SH-SY5Y (cell line): ENCODE measurements at regions not wholly inside any gene's neighbourhood (a gene's known extent, or its start where the extent isn't known, plus 50 kb on each side); places are given as distances from the start of the nearest gene placed in this dataset.

ENCODE experiments used
- GATA2 ChIP-seq: IDR thresholded peaks from 2 replicates; pipeline ENCODE4 v1.6.1; 2011; ENCODE audit warnings: mild to moderate bottlenecking, low read depth, low read length
- GATA3 ChIP-seq: IDR thresholded peaks from 2 replicates; pipeline ENCODE4 v1.6.1; 2011; ENCODE audit warnings: low read depth, mild to moderate bottlenecking, low read length, moderate library complexity

- TF ChIP-seq GATA2, result no peak
- no peak for TF ChIP-seq GATA3
Measured at GRCh38 chr21:15255261-15255660, 190.5 kb upstream of the NRIP1 start.
